ENCODE measurements at regions not wholly inside any gene's neighbourhood (a gene's known extent, or its start where the extent isn't known, plus 50 kb on each side); places are given as distances from the start of the nearest gene placed in this dataset.

GRCh38 chr3:83302091-83302490, 1540.6 kb upstream of the GBE1 start:
- no peak for DNase-seq

- DNase-seq: no peak
Observed at GRCh38 chr3:83317605-83318004, 1556.2 kb upstream of the GBE1 start.

- no peak for DNase-seq
Observed at GRCh38 chr3:83320726-83321125, 1559.3 kb upstream of the GBE1 start.

- no peak for DNase-seq
Observed at GRCh38 chr3:83321457-83321856, 1560.0 kb upstream of the GBE1 start.

GRCh38 chr3:83321891-83322290, 1560.4 kb upstream of the GBE1 start:
- DNase-seq: no peak

GRCh38 chr3:83354205-83354604, 1592.8 kb upstream of the GBE1 start:
- no peak for DNase-seq

GRCh38 chr3:83393276-83393675, 1565.5 kb upstream of the CADM2 start:
- DNase-seq: no peak

GRCh38 chr3:83403927-83404326, 1554.9 kb upstream of the CADM2 start:
- DNase-seq: no peak

- no peak for DNase-seq
Observed at GRCh38 chr3:83426300-83426699, 1532.5 kb upstream of the CADM2 start.

GRCh38 chr3:83434880-83435587, 1523.8 kb upstream of the CADM2 start:
- no peak for DNase-seq

- no peak for DNase-seq
Observed at GRCh38 chr3:83438188-83438587, 1520.6 kb upstream of the CADM2 start.

- DNase-seq: no peak
Observed at GRCh38 chr3:83453056-83453455, 1505.7 kb upstream of the CADM2 start.

GRCh38 chr3:83454353-83454752, 1504.4 kb upstream of the CADM2 start:
- no peak for DNase-seq

- no peak for DNase-seq
Observed at GRCh38 chr3:83457551-83457950, 1501.2 kb upstream of the CADM2 start.

- no peak for DNase-seq
Observed at GRCh38 chr3:83460052-83460451, 1498.7 kb upstream of the CADM2 start.

- DNase-seq: no peak
Observed at GRCh38 chr3:83461411-83461810, 1497.4 kb upstream of the CADM2 start.

- no peak for DNase-seq
Observed at GRCh38 chr3:83477563-83477962, 1481.2 kb upstream of the CADM2 start.

GRCh38 chr3:83482402-83483070, 1476.3 kb upstream of the CADM2 start:
- DNase-seq: no peak

GRCh38 chr3:83496462-83496861, 1462.3 kb upstream of the CADM2 start:
- no peak for DNase-seq

GRCh38 chr3:83498361-83499016, 1460.3 kb upstream of the CADM2 start:
- no peak for DNase-seq

- no peak for DNase-seq
Observed at GRCh38 chr3:83500422-83500821, 1458.4 kb upstream of the CADM2 start.

GRCh38 chr3:83500931-83501330, 1457.9 kb upstream of the CADM2 start:
- no peak for DNase-seq

GRCh38 chr3:83513051-83513450, 1445.7 kb upstream of the CADM2 start:
- DNase-seq: no peak

- DNase-seq: no peak
Observed at GRCh38 chr3:83513677-83514076, 1445.1 kb upstream of the CADM2 start.
